Superior temporal gyrus (tissue), 1 donor: ENCODE measurements at regions not wholly inside any gene's neighbourhood (a gene's known extent, or its start where the extent isn't known, plus 50 kb on each side); places are given as distances from the start of the nearest gene placed in this dataset.
"Not testable (repeated sequence)": the region's sequence is repeated elsewhere in the genome, so short reads cannot be mapped to it uniquely, and the experiment has no call there.

ENCODE experiments used
- DNase-seq: peaks from one replicate; pipeline ENCODE4 v3.0.0-alpha.2; 2016; ENCODE audit errors: extremely low spot score

DNA sequence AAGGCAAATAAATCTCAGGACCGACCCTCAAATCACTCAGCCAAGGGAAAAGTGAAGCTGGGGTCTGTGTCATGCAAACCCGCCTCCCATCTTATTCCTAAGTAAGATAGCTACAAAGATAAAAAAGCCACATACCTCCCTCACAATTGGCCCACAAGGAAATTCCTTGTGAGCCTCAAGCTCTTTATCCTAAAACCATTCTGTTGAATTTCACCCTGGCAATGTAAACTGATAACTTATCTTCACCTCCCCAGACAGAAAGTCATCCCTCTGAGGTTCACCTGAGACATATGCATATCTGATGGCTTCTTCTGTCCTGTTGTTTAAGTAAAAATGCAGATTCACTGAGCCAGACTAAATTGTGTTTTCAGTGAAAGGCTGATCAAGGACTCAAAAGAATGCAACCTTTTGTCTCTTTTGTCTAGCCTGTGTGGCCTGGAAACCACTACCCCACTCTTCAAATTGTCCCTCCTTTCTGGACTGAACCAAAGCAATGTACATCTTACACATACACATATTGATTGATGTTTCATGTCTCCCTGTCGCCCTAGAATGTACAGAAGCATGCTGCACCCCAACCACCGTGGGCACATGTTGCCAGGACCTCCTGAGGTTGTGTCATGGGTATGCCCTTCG lies 91.3 kb downstream of the MFAP3L start:
- DNase-seq: no peak

DNA sequence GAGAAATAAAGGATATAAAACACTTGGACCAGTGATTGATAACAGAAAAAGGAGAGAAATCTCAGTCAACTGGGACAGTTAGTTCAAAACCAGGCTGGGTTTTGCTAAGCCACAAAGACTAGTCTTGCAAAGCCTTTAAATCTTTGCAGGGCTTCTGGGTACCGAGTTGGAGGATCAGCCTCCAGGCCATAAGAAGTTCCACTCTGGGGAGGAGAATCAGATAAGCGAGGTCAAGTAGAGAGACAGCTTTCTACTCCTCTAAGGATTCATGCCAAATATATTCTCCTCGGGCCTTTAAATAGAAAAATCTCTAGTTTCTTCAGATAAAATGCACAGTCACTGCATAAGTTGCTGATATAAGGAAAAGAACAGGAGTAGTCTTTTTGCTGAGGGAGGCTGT lies 92.7 kb downstream of the MFAP3L start:
- no peak for DNase-seq

DNA sequence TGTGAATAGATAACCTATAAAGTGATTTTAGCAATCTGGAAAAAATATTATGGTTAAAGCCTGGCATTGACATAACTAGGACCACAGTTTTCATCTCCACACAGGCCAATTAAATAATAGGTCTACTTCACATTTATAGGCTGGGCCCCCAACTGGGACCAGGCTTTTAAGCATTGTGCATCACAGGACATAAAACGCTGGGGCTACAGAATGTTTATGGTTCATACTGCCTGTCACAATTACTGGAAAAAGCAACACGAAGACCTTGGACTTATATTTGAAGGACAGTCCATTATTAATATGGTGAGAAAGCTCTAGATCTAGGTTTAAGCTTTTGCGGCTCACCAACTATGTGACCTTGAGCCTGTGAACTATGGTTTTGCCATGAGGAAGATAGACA lies 94.2 kb downstream of the MFAP3L start:
- no peak for DNase-seq

DNA sequence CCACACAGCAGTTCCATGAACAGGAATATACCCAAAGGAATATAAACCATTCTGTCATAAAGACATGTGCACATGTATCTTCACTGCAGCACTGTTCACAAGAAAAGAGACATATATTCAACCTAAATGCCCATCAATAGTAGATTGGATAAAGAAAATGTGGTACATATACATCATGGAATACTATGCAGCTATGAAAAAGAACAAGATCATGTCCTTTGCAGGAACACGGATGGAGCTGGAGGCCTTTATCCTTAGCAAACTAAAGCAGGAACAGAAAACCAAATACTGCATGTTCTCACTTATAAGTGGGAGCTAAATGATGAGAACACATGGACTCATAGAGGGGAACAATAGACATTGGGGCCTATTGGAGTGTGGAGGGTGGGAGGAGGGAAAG lies 95.4 kb downstream of the MFAP3L start:
- not testable (repeated sequence) for DNase-seq

DNA sequence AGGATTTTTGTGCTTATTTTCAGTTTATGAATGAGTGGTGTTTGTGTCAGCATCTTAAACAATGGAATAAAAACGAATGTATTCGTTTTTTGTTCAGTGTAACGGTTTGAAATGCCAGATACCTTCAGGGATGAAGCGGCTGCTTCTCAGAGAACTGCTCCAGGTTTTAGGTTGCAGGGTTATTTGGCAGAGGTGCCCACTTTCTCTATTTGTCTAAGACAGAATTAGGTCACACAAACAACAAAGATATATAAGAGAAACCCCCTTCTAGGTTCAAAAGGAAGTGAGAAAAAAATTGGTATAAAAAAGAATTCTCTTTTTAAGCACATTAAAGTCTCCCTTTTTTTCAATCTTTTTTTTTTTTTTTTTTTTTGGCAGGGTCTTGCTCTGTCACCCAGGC lies 98.9 kb downstream of the MFAP3L start:
- DNase-seq: no peak

DNA sequence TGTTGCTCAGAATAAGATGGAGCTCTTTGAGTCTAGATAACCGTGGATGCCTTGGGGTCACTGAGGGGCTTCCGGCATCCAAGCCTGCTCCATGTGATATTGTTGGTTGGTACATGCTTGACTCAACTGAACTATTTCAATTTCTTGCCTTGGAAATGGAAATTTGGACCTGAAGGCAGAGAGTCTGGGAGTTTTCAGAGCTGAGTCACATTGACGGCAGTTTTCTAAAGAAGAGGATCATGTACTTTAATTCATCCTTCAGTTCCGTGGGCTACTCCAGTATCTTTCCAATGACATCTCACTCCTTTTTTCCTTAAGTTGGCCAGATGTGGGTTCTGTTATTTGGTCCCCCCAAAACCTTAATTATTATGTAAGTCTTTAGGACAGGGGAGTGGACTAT lies 100.5 kb downstream of the MFAP3L start:
- DNase-seq: no peak

DNA sequence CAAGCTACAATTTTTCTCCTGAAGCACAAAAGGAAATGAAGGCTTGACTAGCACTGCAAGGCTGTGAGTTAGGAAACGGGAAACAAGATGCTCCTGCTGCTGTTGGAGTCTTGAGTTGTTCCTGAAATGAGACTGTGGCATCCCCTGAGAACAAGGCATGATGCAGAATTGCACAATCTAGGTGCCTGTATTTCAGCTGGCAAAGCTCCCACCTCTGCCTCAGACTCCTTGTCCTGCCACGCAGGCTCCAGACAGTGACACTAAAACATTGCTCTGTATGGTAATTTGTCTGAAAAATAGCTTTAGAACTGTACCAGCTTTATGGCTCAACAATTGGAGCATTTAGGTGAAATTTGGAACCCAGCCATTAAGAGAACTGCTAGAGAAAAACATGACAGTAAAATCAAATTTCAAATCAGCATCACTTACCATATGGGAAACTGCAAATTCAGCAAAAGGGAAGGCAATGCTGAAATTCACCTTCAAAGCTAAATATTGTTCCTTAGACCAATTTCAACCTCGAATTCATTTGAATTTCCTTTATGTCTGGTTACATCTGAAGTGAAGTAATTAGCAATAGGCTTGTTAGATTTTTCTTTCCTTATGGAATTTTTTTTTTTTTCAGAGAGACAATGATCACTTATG lies 103.4 kb downstream of the MFAP3L start:
- DNase-seq: peak; percentile 55

DNA sequence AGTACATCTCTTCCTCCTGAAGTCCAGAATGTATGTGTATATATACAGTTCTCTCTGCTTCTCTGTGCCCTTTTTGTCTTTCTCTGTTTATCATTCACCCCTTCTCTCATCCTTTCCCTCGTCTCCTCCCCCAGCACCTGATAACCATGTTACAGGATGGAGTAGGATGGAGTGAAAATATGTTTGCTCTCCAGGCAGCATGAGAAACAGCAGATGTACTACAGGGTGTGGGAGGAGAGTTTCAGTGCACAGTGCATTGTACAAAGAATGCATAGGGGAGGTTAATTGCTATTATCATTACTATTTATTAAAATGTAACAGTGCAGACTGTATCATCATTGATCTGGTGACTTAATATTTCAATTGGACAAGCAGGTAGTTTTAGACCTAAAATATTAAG lies 104.5 kb downstream of the MFAP3L start:
- DNase-seq: no peak

DNA sequence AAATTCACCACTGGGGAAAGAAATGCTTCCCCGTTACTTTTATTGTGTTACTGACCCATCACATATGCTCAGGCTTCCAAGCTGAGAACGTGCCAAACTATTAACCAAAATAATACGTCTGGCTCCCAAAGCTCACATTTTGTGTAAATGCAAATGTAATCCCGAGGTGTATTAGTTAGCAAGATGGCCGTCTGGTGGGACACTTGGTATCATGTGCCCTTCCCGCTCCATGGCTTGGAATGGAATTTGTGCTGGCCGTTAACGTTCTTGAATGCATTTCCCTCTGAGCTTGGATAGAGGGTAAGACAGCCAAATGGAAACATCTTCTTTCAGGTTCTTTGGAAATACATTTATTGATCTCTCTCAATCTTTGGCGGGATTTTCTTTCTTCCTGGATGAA lies 105.0 kb downstream of the MFAP3L start:
- no peak for DNase-seq

DNA sequence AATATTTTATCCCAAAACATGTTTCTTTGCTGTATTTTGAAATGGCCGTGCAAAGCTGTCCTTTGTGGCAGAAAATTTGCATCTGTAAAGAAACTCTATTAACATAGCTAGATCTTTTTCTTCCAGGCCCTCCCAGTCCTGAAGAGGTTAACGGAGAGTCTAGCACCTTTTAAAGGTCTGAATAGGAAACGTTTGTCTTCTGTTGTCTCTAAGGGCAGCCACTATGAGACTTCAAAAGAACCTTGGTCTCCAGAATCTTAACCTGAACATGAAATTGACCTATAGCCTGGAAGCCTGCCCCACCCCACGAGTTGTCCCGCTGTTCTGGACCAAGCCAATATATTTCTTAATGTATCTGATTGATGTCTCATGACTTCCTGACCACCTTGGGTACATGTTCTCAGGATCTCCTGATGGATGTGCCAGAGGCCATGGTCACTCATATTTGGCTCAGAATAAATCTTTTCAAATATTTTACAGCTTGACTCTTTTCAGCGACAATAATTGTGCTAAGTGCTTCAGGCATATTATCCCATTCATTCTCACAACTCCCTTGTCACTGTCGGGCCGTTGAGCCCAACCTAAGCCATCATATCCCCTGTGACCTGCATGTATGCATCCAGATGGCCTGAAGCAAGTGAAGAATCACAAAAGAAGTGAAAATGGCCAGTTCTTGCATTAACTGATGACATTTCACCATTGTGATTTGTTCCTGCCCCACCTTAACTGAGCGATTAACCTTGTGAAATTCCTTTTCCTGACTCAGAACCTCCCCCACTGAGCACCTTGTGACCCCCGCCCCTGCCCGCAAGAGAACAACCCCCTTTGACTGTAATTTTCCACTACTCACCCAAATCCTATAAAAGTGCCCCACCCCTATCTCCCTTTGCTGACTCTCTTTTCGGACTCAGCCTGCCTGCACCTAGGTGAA lies 106.7 kb downstream of the MFAP3L start:
- not testable (repeated sequence) for DNase-seq

DNA sequence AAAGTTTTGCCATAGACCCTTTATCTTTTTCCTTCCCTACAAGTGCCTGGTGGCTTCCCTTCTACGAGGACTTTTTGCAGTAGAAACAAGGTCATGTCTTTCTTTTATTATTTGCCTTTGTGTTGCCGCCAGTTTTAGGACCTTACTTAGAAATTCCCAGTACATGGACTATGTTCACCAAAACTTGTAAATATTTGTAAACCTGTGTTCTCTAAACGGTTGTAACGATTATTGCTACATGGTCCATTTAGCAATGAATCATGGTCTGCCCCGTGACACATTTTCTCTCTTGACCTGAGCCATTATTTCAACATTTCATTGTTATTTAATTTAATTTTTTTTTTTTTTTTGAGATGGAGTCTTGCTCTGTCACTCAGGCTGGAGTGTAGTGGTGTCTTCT lies 110.7 kb downstream of the MFAP3L start:
- no peak for DNase-seq

DNA sequence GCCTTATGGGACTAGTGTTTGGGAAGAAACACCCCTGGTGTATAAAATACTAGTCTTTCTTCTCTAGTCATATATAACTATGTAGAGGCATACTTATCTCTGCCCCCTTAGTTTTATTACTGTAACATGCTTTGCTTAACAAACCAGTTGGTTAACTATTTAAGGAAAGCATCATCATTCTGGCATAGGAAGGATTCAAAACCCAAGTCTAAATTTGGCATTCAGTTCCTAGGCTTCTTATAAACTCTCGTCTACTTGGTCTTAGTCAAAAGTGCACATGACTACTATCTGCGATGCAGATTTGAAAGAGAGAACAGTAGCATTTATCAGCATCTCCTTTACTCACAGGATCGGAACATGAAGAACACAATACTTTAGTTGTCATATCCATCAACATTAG lies 111.3 kb downstream of the MFAP3L start:
- DNase-seq: no peak

DNA sequence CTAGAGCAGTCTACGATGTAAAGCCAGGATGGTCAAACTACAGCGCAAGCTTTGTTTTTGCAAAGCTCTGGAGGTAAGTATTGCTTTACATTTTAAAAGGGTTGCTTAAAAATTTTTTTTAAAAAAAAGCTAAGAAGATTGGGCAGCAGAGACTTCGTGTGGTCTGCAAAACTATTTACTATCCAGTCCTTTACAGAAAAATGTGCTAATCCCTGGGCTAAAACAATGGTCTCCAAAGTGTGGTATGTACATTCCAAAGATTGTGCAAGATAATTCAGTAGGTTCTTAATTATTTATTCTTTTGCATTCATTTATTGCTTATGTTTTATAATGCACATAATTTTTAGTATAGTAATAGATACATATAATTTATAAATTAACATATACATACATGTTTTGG lies 113.2 kb downstream of the MFAP3L start:
- no peak for DNase-seq

DNA sequence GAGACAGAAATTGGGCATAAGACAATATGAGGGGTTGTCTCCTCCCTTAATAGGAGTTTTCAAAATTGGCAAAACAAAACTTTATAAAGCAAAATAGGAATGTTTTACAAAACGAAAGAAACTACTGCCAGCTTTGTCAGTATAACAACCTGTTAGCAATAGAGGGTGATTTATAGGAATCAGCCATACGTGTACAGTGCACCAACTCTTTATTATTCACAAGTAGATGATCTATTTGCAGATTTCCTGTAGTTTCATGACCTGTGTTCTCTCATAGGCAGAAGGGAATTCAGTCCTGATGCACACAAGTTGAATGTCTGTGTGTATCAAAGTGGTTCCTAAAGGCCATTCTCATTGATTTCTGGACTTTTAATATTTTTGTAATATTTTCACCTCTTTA lies 116.3 kb downstream of the MFAP3L start:
- DNase-seq: no peak

DNA sequence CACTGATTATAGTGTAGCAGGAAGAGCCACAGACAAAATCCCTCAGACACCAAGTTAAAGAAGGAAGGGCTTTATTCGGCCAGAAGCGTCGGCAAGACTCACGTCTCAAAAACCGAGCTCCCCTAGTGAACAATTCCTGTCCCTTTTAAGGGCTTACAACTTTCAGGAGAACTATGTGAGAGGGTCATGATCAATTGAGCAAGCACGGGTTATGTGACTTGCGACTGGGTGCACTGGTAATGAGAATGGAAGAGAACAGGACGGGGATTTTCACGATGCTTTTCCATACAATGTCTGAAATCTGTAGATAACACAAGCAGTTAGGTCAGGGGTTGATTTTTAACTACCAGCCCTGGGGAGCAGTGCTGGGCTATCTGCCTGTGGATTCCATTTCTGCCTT lies 116.7 kb downstream of the MFAP3L start:
- no peak for DNase-seq

DNA sequence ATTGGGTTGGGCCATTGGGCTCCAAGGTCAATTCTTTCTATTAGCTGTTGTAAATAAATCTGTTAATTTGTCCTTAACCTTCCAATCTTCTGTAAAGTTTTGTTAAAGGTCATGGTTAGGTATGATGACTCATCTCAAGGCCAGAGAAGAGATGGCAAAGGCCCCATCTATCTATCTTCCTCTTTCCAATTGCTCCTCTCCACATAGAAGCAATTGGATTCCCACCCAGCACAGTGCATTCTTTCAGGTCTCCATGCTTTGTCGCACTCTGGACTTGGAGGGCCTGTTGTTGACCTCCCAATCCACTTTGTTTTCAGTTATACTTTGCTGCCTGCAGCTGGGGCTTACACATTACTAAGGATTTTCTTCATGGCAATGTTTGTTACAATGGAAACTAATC lies 118.5 kb downstream of the MFAP3L start:
- DNase-seq: no peak

DNA sequence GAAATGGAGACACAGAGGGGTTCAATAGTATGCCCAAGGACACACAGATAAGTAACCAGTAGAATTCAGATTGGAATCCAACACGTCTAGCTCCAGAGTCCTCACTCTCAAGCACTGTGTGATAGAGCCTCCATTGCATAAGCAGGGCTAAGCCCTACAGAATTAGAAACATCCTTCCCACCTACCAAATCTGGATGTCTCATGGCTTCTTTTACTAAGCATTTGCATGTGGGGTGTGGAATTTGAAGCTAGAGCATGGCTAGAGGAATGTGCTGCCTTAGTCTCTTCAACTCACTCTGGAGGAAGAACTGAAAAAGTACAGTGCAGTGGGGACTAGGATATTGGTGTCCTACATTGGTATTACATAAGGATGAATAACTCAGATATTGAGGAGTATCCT lies 119.4 kb downstream of the MFAP3L start:
- no peak for DNase-seq

DNA sequence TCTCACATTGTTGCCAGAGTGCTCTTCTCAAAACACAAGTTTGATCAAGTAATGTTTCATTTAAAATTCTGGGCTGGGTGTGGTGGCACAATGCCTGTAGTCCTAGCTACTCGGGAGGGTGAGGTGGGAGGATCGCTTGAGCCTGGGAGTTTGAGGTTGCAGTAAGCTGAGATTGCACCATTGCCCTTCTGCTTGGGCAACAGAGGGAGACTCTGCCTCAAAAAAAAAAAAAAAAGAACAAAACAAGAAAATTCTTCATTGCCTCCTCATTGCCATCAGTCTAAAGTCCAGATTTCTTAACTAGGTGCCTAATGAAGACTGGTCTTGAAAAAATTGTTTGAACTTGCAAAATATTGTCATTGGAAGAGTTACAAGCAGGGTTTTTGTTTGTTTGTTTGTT lies 120.1 kb downstream of the MFAP3L start:
- DNase-seq: no peak

DNA sequence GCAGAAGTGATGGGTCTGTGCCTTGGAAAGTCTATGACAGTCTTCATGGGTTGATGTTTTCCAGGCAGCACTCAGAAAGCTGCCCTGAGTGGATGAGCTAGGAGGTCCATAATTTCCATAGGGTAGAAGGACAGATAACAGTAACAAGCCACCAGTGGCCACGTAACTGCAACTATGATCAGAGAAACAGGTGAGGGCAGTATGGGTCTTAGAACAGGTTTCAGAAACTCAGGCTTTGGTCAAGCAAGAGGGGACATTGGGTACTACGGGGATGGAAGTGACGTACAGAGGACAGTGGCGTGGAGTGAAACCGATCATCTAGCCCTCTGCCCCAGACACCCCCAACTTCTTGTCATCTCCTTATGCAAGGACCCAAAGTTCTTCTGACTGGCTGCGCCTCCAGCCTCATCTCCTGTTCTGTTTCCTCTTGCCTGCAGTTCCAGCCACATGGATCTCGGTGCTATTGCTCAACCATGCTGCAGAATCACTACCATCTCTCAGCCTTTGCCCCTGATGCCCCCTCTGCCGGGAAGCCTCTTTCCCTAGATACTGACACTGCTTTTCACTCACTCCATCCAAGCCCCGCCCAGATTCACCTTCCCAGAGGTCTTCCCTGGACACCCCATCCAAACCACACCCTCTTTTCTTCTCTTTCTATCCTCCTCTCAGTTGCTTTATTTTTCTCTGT lies 123.4 kb downstream of the MFAP3L start:
- DNase-seq: peak; percentile 48

DNA sequence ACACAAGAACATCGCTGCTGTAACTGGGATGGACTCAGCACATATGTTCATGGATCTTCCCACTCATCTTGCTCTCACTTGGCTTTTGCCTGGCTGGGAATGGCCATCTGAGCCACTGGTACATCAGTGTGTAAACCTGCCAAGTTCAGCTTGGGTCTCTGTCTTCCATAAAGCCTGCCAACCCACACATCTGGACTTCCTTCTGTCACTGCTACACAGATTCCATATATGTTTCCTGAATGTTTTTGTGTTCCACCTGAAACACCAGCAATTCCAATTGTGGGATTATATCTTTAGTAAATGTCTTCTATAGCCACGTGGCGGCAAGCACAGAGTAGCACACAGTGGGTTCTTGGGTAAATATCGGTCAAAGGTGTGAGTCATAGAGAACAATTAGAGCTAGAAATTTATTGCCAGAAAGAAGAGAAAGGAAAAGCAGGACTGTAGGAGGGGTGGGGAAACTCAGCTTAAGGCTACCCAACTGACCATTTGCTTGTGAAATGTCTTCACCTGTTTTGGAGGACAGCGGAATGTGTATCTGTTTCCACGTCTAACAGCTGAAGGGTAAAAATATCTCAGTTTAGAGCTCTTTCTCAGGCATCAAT lies 125.9 kb downstream of the MFAP3L start:
- DNase-seq: no peak

DNA sequence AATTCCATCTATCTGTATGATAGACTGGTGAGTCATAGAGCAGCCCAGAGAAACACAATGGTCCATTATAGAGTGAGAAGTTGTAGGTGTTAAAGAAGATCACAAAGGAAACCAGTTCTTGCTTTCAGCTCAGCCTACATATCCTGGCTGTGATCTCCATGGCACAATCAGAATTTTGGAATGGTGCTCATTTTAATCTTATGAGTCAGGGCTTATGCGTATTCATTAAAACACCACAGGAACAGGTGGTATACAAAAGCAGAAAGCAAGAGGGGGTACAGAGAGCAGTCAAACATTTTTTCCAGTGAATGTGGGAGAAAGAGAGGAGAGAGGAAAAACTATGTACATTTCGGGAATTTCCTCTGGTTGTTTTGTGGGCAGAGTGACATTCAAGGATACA lies 126.9 kb downstream of the MFAP3L start:
- DNase-seq: peak; percentile 59

DNA sequence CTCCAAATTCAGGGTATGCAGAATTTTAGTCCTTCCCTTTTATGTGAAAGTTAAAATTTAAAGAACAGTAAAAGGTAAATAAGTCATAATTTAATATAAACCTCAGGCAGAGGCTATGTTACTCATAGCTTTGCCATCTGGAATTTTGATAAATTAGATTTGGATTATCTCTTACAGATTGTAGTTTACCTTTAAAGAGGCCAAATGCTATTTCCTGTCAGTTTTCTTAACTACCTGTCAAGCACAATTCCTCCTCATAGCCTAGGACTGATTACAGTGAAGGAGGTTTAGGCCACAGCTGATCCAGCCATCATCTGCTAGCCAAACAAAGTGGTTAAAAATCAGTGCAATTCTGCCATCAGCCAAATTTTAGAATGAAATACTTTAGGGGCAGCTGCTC lies 128.1 kb downstream of the MFAP3L start:
- no peak for DNase-seq
